Breast epithelium (tissue), 4 donors: ENCODE measurements at regions not wholly inside any gene's neighbourhood (a gene's known extent, or its start where the extent isn't known, plus 50 kb on each side); places are given as distances from the start of the nearest gene placed in this dataset.

ENCODE experiments used
- DNase-seq, 2 donors: peaks; one replicate each; pipeline ENCODE4 v3.0.0-alpha.2; 2019; ENCODE audit warnings: low spot score in 2 of 2
- H3K27ac ChIP-seq, 2 donors: fragments of 200-600 bp; sonication (generic) in 1 of 2; one replicate each; pipeline ENCODE4 v1.5.1; 2016 to 2019; ENCODE audit warnings: mild to moderate bottlenecking in 1 of 2
- H3K27me3 ChIP-seq, 2 donors: fragments of 200-600 bp; sonication (generic) in 1 of 2; one replicate each; pipeline versions ENCODE4 v1.5.1 to v1.6.0; 2017 to 2019; ENCODE audit warnings: control low read depth in 1 of 2, mild to moderate bottlenecking in 1 of 2
- H3K36me3 ChIP-seq: fragments of 200-600 bp; one replicate; pipeline ENCODE4 v1.5.1; 2019
- H3K4me1 ChIP-seq, 2 donors: fragments of 200-600 bp; sonication (generic); one replicate each; pipeline ENCODE4 v1.5.1; 2016 to 2019; ENCODE audit warnings: control low read depth in 1 of 2
- H3K4me3 ChIP-seq, 3 donors: fragments of 200-600 bp; sonication (generic); 1 replicate in 2 of 3; 2 replicates in 1 of 3; pipeline ENCODE4 v1.5.1; 2016 to 2019; ENCODE audit warnings: mild to moderate bottlenecking in 3 of 3, moderate library complexity in 2 of 3
- H3K9me3 ChIP-seq, 2 donors: fragments of 200-600 bp; sonication (generic) in 1 of 2; one replicate each; pipeline ENCODE4 v1.5.1; 2016 to 2019; ENCODE audit warnings: control low read depth in 1 of 2
- POLR2A ChIP-seq: fragments of 450-650 bp; IDR thresholded peaks from one replicate; pipeline ENCODE4 v1.6.1; 2016; ENCODE audit warnings: antibody characterized with exemption, mild to moderate bottlenecking, moderate library complexity
- POLR2AphosphoS5 ChIP-seq, 3 donors: sonication (generic); formaldehyde crosslinking; IDR thresholded peaks; one replicate each; pipeline ENCODE4 v1.6.1; 2017; ENCODE audit warnings: antibody characterized with exemption in 3 of 3
- intact Hi-C: fragments of 100-400 bp; cut with DNase I; formaldehyde crosslinking; loops from one replicate; pipeline ENCODE4 v1.15.1; 2023; ENCODE audit warnings: low total_unique reads
- TF ChIP-seq, protein P1 (sequence below), 3 donors: fragments of 450-650 bp; IDR thresholded peaks; one replicate each; pipeline ENCODE4 v1.5.1; 2016 to 2017; ENCODE audit warnings: antibody characterized with exemption in 3 of 3, mild to moderate bottlenecking in 3 of 3, moderate library complexity in 3 of 3

- Histone ChIP-seq H3K4me1 (peaks cover 0 to 13% of the 10 kb centered on the region in 2 donors), H3K27me3 (no peaks in the 10 kb centered on the region), H3K27ac (peak overlapping the region; percentile 76 to 94), H3K9me3 (no peaks in the 10 kb centered on the region), H3K36me3 (no peaks in the 10 kb centered on the region), H3K4me3 (peak overlapping the region; percentile 16 to 67 (median 39))
- DNase-seq = peak; percentile 37 to 63
- TF ChIP-seq POLR2AphosphoS5 (IDR thresholded peaks at IDR 0.05) = peak in 1 of 3 donors; percentile 29
- no peak for TF ChIP-seq POLR2A
- intact Hi-C loops = loop anchor here (10.0 kb wide), 1 partner anchor 133 kb away; the partner anchor contains the start of gene CHSY1
Observed at GRCh38 chr15:101121511-101122090, 130.2 kb downstream of the CHSY1 start.

- Histone ChIP-seq H3K27me3 (no peaks in the 10 kb centered on the region), H3K36me3 (no peaks in the 10 kb centered on the region), H3K4me1 (peaks cover 2 to 14% of the 10 kb centered on the region in 2 donors), H3K9me3 (no peaks in the 10 kb centered on the region), H3K4me3 (peak overlapping the region in 2 of 3 donors; percentile 39 to 67), H3K27ac (peak overlapping the region; percentile 76 to 94)
- DNase-seq = no peak
- TF ChIP-seq POLR2AphosphoS5 (IDR thresholded peaks at IDR 0.05) (no peak), POLR2A (no peak)
- TF ChIP-seq, protein P1, sequence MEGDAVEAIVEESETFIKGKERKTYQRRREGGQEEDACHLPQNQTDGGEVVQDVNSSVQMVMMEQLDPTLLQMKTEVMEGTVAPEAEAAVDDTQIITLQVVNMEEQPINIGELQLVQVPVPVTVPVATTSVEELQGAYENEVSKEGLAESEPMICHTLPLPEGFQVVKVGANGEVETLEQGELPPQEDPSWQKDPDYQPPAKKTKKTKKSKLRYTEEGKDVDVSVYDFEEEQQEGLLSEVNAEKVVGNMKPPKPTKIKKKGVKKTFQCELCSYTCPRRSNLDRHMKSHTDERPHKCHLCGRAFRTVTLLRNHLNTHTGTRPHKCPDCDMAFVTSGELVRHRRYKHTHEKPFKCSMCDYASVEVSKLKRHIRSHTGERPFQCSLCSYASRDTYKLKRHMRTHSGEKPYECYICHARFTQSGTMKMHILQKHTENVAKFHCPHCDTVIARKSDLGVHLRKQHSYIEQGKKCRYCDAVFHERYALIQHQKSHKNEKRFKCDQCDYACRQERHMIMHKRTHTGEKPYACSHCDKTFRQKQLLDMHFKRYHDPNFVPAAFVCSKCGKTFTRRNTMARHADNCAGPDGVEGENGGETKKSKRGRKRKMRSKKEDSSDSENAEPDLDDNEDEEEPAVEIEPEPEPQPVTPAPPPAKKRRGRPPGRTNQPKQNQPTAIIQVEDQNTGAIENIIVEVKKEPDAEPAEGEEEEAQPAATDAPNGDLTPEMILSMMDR (IDR thresholded peaks at IDR 0.05) = no peak
- intact Hi-C loops = loop anchor here (10.0 kb wide), 1 partner anchor 134 kb away; the partner anchor contains the start of gene CHSY1
Observed at GRCh38 chr15:101120987-101121386, 130.9 kb downstream of the CHSY1 start.

DNA sequence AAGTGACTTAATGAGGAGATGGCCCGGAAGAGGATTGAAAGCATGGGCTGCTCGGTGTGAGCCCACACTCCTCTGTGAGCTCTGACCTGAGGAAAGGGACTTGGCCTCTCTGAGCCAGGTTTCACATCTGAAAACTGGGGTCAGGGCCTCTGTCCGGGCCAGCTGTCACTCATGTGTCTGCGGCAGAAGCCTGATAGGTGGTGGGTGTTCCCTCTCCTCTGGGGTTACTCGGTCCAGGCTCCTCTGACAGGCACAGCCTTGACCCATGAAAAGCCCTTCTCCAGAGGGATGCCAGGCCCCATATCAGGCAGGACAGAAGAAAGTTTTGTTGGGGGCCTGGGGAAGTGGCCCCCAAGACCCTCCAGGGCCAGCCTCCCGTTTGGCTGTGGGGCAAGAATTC, 131.4 kb downstream of the CHSY1 start:
- H3K36me3 ChIP-seq = no peaks in the 10 kb centered on the region
- H3K4me1 ChIP-seq = peaks cover 6 to 19% of the 10 kb centered on the region in 2 donors
- no peaks in the 10 kb centered on the region for H3K27me3 ChIP-seq
- H3K9me3 ChIP-seq = no peaks in the 10 kb centered on the region
- H3K27ac ChIP-seq = no peak overlapping the region
- TF ChIP-seq, protein P1 (IDR thresholded peaks at IDR 0.05) = no peak
- TF ChIP-seq POLR2A (no peak), POLR2AphosphoS5 (IDR thresholded peaks at IDR 0.05) (no peak)
- intact Hi-C loops = loop anchor here (10.0 kb wide), 1 partner anchor 134 kb away; the partner anchor contains the start of gene CHSY1
- no peak for DNase-seq
- no peak overlapping the region for H3K4me3 ChIP-seq
